HG03439 (cell line): ENCODE measurements at regions not wholly inside any gene's neighbourhood (a gene's known extent, or its start where the extent isn't known, plus 50 kb on each side); places are given as distances from the start of the nearest gene placed in this dataset.
"Not testable (repeated sequence)": the region's sequence is repeated elsewhere in the genome, so short reads cannot be mapped to it uniquely, and the experiment has no call there.

Experiments
- ATAC-seq: cut with Tn5 transposase; IDR thresholded peaks from one replicate; pipeline ENCODE4 v1.9.1; 2021; ENCODE audit warnings: mild to moderate bottlenecking, moderate library complexity; ENCODE audit not compliant: unreplicated experiment

- ATAC-seq: no peak
Observed at GRCh38 chr6:137968901-137969300, 101.8 kb downstream of the TNFAIP3 start.

GRCh38 chr6:137969874-137970273 lies 102.8 kb downstream of the TNFAIP3 start:
- no peak for ATAC-seq

GRCh38 chr6:137970368-137970767 lies 103.3 kb downstream of the TNFAIP3 start:
- ATAC-seq: no peak

- no peak for ATAC-seq
Observed at GRCh38 chr6:137973201-137973600, 106.1 kb downstream of the TNFAIP3 start.

- no peak for ATAC-seq
Observed at GRCh38 chr6:137975188-137975940, 108.3 kb downstream of the TNFAIP3 start.

GRCh38 chr6:137976430-137976829 lies 109.4 kb downstream of the TNFAIP3 start:
- ATAC-seq: no peak

- no peak for ATAC-seq
Observed at GRCh38 chr6:137977206-137977605, 110.1 kb downstream of the TNFAIP3 start.

- no peak for ATAC-seq
Observed at GRCh38 chr6:137977814-137978213, 110.8 kb downstream of the TNFAIP3 start.

GRCh38 chr6:137978252-137978896 lies 111.3 kb downstream of the TNFAIP3 start:
- no peak for ATAC-seq

GRCh38 chr6:137979263-137979662 lies 112.2 kb downstream of the TNFAIP3 start:
- ATAC-seq: not testable (repeated sequence)

- ATAC-seq: no peak
Observed at GRCh38 chr6:137980777-137981176, 113.7 kb downstream of the TNFAIP3 start.

- ATAC-seq: no peak
Observed at GRCh38 chr6:137981758-137982157, 114.7 kb downstream of the TNFAIP3 start.

GRCh38 chr6:137982418-137983189 lies 115.5 kb downstream of the TNFAIP3 start:
- no peak for ATAC-seq

GRCh38 chr6:137983269-137983668 lies 116.2 kb downstream of the TNFAIP3 start:
- ATAC-seq: no peak

GRCh38 chr6:137989664-137990063 lies 117.6 kb downstream of the PERP start:
- no peak for ATAC-seq

- no peak for ATAC-seq
Observed at GRCh38 chr6:137995371-137995770, 111.8 kb downstream of the PERP start.

- no peak for ATAC-seq
Observed at GRCh38 chr6:137998461-137999019, 108.7 kb downstream of the PERP start.

GRCh38 chr6:137999815-138000214 lies 107.4 kb downstream of the PERP start:
- no peak for ATAC-seq

- ATAC-seq: no peak
Observed at GRCh38 chr6:138000941-138001340, 106.3 kb downstream of the PERP start.

GRCh38 chr6:138001750-138002349 lies 105.4 kb downstream of the PERP start:
- no peak for ATAC-seq
